Epithelial cell of proximal tubule (primary cell): ENCODE measurements at regions not wholly inside any gene's neighbourhood (a gene's known extent, or its start where the extent isn't known, plus 50 kb on each side); places are given as distances from the start of the nearest gene placed in this dataset.

Experiments used
- DNase-seq: peaks from one replicate; pipeline ENCODE4 v3.0.0-alpha.2; 2011; ENCODE audit warnings: low read depth
- H3K4me3 ChIP-seq: 2 replicates; pipeline ENCODE4 v1.5.1; 2011; ENCODE audit warnings: low read depth, mild to moderate bottlenecking, low read length
- CTCF ChIP-seq: conservative IDR thresholded peaks from 2 replicates; pipeline ENCODE4 v1.5.1; 2012; ENCODE audit warnings: low read depth, mild to moderate bottlenecking, low read length

GRCh38 chr5:153066281-153066680, 424.2 kb upstream of the GRIA1 start:
- TF ChIP-seq CTCF = no peak
- DNase-seq = no peak
- no peak overlapping the region for H3K4me3 ChIP-seq

GRCh38 chr5:153067869-153068268, 422.6 kb upstream of the GRIA1 start:
- H3K4me3 ChIP-seq = no peak overlapping the region
- TF ChIP-seq CTCF = no peak
- no peak for DNase-seq

- DNase-seq = no peak
- no peak for TF ChIP-seq CTCF
These were observed 411.1 kb upstream of the GRIA1 start for GRCh38 chr5:153079396-153079795.

GRCh38 chr5:153080940-153081339, 409.5 kb upstream of the GRIA1 start:
- TF ChIP-seq CTCF = no peak

More at GRCh38 chr5:153079396-153079795, 411.1 kb upstream of the GRIA1 start:
- H3K4me3 ChIP-seq = no peak overlapping the region

GRCh38 chr5:153081385-153081784, 409.1 kb upstream of the GRIA1 start:
- no peak for TF ChIP-seq CTCF
- DNase-seq = no peak
- no peak overlapping the region for H3K4me3 ChIP-seq

More at GRCh38 chr5:153080940-153081339, 409.5 kb upstream of the GRIA1 start:
- H3K4me3 ChIP-seq = no peak overlapping the region
- no peak for DNase-seq

GRCh38 chr5:153084511-153084910, 406.0 kb upstream of the GRIA1 start:
- TF ChIP-seq CTCF = no peak
- H3K4me3 ChIP-seq = no peak overlapping the region
- DNase-seq = no peak

GRCh38 chr5:153086486-153086885, 404.0 kb upstream of the GRIA1 start:
- TF ChIP-seq CTCF = no peak
- H3K4me3 ChIP-seq = no peak overlapping the region
- DNase-seq = no peak
